MM.1S (cell line): ENCODE measurements at regions not wholly inside any gene's neighbourhood (a gene's known extent, or its start where the extent isn't known, plus 50 kb on each side); places are given as distances from the start of the nearest gene placed in this dataset.
A peak's percentile ranks its signal among the peaks of the same experiment; 100 is the strongest.

ENCODE experiments used
- DNase-seq: peaks from one replicate; pipeline ENCODE4 v3.0.0-alpha.2; 2015
- H2AFZ ChIP-seq: fragments of 300-600 bp; sonication (generic); 2 replicates; pipeline ENCODE4 v1.6.0; 2016; ENCODE audit warnings: antibody characterized with exemption, low read length
- H3F3A ChIP-seq: fragments of 300-600 bp; sonication (generic); 2 replicates; pipeline ENCODE4 v1.6.1; 2016; ENCODE audit warnings: mild to moderate bottlenecking, antibody characterized with exemption, low read length, moderate library complexity, mixed read lengths; ENCODE audit not compliant: insufficient read depth
- H3K27ac ChIP-seq: fragments of 300-600 bp; sonication (generic); 2 replicates; pipeline ENCODE4 v1.5.1; 2016; ENCODE audit warnings: mild to moderate bottlenecking, low read length
- H3K27me3 ChIP-seq: fragments of 300-600 bp; sonication (generic); replicated peaks from 2 replicates; pipeline ENCODE4 v1.6.0; 2016; ENCODE audit warnings: low read length; ENCODE audit not compliant: insufficient read depth
- H3K36me3 ChIP-seq: fragments of 300-600 bp; sonication (generic); replicated peaks from 2 replicates; pipeline ENCODE4 v1.6.1; 2016; ENCODE audit warnings: mild to moderate bottlenecking, low read length, mixed read lengths; ENCODE audit not compliant: insufficient read depth
- H3K4me1 ChIP-seq: fragments of 300-600 bp; sonication (generic); 2 replicates; pipeline ENCODE4 v1.6.1; 2016; ENCODE audit warnings: low read length, mixed read lengths
- H3K4me2 ChIP-seq: fragments of 300-600 bp; sonication (generic); 2 replicates; pipeline ENCODE4 v1.6.0; 2016; ENCODE audit warnings: low read depth, low read length
- H3K4me3 ChIP-seq: fragments of 300-600 bp; sonication (generic); 2 replicates; pipeline ENCODE4 v1.5.1; 2016; ENCODE audit warnings: low read length, mixed read lengths
- H3K79me2 ChIP-seq: fragments of 300-600 bp; sonication (generic); 2 replicates; pipeline ENCODE4 v1.6.1; 2016; ENCODE audit warnings: mixed run types, low read length, mixed read lengths
- H3K9ac ChIP-seq: fragments of 300-600 bp; sonication (generic); 2 replicates; pipeline ENCODE4 v1.6.1; 2016; ENCODE audit warnings: low read length, mixed read lengths
- H3K9me2 ChIP-seq: fragments of 300-600 bp; sonication (generic); replicated peaks from 2 replicates; pipeline ENCODE4 v1.6.1; 2016; ENCODE audit warnings: mild to moderate bottlenecking, low read length, mixed read lengths; ENCODE audit not compliant: insufficient read depth
- H3K9me3 ChIP-seq: fragments of 300-600 bp; sonication (generic); replicated peaks from 2 replicates; pipeline ENCODE4 v1.6.1; 2016; ENCODE audit warnings: mild to moderate bottlenecking, low read length, mixed read lengths; ENCODE audit not compliant: insufficient read depth
- H4K20me1 ChIP-seq: fragments of 300-600 bp; sonication (generic); 2 replicates; pipeline ENCODE4 v1.6.1; 2016; ENCODE audit warnings: mild to moderate bottlenecking, low read length, moderate library complexity, mixed read lengths; ENCODE audit not compliant: insufficient read depth
- EZH2 ChIP-seq: fragments of 300-600 bp; sonication (generic); optimal IDR thresholded peaks from 2 replicates; pipeline ENCODE3; 2017; ENCODE audit warnings: low read depth, mild to moderate bottlenecking, antibody characterized with exemption, low read length, mixed read lengths
- EZH2phosphoT487 ChIP-seq: fragments of 300-600 bp; sonication (generic); IDR thresholded peaks from 2 replicates; pipeline ENCODE4 v1.6.1; 2018; ENCODE audit warnings: antibody characterized with exemption, low read length
- TF ChIP-seq, protein P1 (sequence below): fragments of 300-600 bp; sonication (generic); IDR thresholded peaks from 2 replicates; pipeline ENCODE4 v1.5.1; 2016; ENCODE audit warnings: antibody characterized with exemption, low read length, mixed read lengths

DNA sequence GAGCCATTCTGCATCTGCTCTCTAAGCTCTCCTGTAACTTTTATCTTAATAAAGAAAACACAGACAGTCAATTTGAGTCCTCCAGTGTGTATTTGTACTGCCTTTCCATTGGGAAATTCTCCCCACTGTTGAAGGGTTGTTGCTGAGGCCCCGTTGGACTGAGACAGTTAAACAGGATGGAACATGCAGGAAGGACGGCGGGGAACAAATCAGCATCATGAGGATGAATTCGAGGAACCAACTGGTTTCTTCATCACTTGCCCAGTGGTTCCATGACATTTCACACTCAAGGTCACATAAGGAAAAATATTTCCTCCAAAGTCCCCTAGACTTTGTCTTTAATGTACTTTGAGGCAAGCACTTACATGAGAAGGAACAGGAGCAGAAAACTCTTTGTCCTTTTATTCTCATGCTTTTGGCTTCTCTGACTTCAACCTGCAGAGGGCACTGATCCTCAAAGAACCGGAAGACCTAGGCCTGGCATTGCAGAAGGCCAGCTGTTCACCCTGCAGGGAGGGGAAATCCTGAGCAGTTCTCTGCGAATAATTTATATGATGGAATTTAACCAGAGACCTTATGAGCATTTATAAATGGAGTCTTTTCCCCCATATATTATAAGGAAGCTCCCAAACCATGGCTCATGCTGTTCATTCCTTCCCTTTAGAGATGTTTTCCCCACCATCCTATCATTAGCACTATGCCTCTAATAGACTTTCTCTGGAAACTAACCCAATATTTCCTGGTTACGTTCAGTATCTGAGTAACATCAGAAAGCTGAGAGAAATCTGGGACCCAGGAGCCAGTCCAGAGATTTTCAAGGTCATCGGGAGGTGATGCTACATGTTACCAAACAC, 55.2 kb upstream of the ADGRF1 start:
- DNase-seq, result peak; percentile 70
- no peaks in the 10 kb centered on the region for H3K4me1 ChIP-seq
- H3K9me3 ChIP-seq, result no peaks in the 10 kb centered on the region
- no peaks in the 10 kb centered on the region for H3F3A ChIP-seq
- no peak overlapping the region for H3K4me3 ChIP-seq
- TF ChIP-seq EZH2 (no peak), EZH2phosphoT487 (no peak)
- TF ChIP-seq, protein P1, sequence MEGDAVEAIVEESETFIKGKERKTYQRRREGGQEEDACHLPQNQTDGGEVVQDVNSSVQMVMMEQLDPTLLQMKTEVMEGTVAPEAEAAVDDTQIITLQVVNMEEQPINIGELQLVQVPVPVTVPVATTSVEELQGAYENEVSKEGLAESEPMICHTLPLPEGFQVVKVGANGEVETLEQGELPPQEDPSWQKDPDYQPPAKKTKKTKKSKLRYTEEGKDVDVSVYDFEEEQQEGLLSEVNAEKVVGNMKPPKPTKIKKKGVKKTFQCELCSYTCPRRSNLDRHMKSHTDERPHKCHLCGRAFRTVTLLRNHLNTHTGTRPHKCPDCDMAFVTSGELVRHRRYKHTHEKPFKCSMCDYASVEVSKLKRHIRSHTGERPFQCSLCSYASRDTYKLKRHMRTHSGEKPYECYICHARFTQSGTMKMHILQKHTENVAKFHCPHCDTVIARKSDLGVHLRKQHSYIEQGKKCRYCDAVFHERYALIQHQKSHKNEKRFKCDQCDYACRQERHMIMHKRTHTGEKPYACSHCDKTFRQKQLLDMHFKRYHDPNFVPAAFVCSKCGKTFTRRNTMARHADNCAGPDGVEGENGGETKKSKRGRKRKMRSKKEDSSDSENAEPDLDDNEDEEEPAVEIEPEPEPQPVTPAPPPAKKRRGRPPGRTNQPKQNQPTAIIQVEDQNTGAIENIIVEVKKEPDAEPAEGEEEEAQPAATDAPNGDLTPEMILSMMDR, result peak; percentile 66
- no peak overlapping the region for H3K4me2 ChIP-seq
- H3K27me3 ChIP-seq, result no peaks in the 10 kb centered on the region
- H3K9ac ChIP-seq, result no peak overlapping the region
- H3K36me3 ChIP-seq, result no peaks in the 10 kb centered on the region
- H3K9me2 ChIP-seq, result no peaks in the 10 kb centered on the region
- H3K79me2 ChIP-seq, result no peaks in the 10 kb centered on the region
- H2AFZ ChIP-seq, result no peak overlapping the region
- no peaks in the 10 kb centered on the region for H4K20me1 ChIP-seq
- H3K27ac ChIP-seq, result no peak overlapping the region

GRCh38 chr6:47096211-47096895, 54.2 kb upstream of the ADGRF1 start:
- Histone ChIP-seq H3K4me2 (no peak overlapping the region), H3K79me2 (no peaks in the 10 kb centered on the region), H3F3A (no peaks in the 10 kb centered on the region), H3K4me3 (no peak overlapping the region), H3K27me3 (no peaks in the 10 kb centered on the region), H3K9ac (no peak overlapping the region), H3K4me1 (no peaks in the 10 kb centered on the region), H3K9me2 (no peaks in the 10 kb centered on the region), H3K9me3 (no peaks in the 10 kb centered on the region), H4K20me1 (no peaks in the 10 kb centered on the region), H3K27ac (no peak overlapping the region), H3K36me3 (no peaks in the 10 kb centered on the region), H2AFZ (no peak overlapping the region)
- TF ChIP-seq, protein P1, result no peak
- no peak for TF ChIP-seq EZH2
- no peak for TF ChIP-seq EZH2phosphoT487
- no peak for DNase-seq

- Histone ChIP-seq H3K4me1 (no peaks in the 10 kb centered on the region), H3K9me3 (no peaks in the 10 kb centered on the region), H2AFZ (no peak overlapping the region), H4K20me1 (no peaks in the 10 kb centered on the region), H3F3A (no peaks in the 10 kb centered on the region), H3K4me3 (no peak overlapping the region), H3K27me3 (no peaks in the 10 kb centered on the region), H3K4me2 (no peak overlapping the region), H3K79me2 (no peaks in the 10 kb centered on the region), H3K9me2 (no peaks in the 10 kb centered on the region), H3K9ac (no peak overlapping the region), H3K27ac (no peak overlapping the region), H3K36me3 (no peaks in the 10 kb centered on the region)
- no peak for TF ChIP-seq EZH2phosphoT487
- TF ChIP-seq, protein P1, result no peak
- no peak for TF ChIP-seq EZH2
- no peak for DNase-seq
Observed at GRCh38 chr6:47094241-47094925, 52.3 kb upstream of the ADGRF1 start.
